ENCODE measurements at regions not wholly inside any gene's neighbourhood (a gene's known extent, or its start where the extent isn't known, plus 50 kb on each side); places are given as distances from the start of the nearest gene placed in this dataset.

- TF ChIP-seq CTCF (IDR thresholded peaks at IDR 0.05) = no peak
- TF ChIP-seq REST (IDR thresholded peaks at IDR 0.05; ENCODE audit: low read depth, low read length) = no peak
- TF ChIP-seq USF2 (IDR thresholded peaks at IDR 0.05; ENCODE audit: borderline replicate concordance, low read depth, low read length) = no peak
- TF ChIP-seq FOXM1 (IDR thresholded peaks at IDR 0.05; ENCODE audit: low read depth) = no peak
- TF ChIP-seq SIN3A (IDR thresholded peaks at IDR 0.05; ENCODE audit: borderline replicate concordance, low read depth, low read length) = no peak
- no peak for TF ChIP-seq POLR2AphosphoS5 (IDR thresholded peaks at IDR 0.05; ENCODE audit: low read depth, low read length)
- TF ChIP-seq EZH2phosphoT487 (IDR thresholded peaks at IDR 0.05; ENCODE audit: borderline replicate concordance, low read depth) = no peak
- TF ChIP-seq YY1 (IDR thresholded peaks at IDR 0.05; ENCODE audit: low read depth) = no peak
- TF ChIP-seq, protein P1, sequence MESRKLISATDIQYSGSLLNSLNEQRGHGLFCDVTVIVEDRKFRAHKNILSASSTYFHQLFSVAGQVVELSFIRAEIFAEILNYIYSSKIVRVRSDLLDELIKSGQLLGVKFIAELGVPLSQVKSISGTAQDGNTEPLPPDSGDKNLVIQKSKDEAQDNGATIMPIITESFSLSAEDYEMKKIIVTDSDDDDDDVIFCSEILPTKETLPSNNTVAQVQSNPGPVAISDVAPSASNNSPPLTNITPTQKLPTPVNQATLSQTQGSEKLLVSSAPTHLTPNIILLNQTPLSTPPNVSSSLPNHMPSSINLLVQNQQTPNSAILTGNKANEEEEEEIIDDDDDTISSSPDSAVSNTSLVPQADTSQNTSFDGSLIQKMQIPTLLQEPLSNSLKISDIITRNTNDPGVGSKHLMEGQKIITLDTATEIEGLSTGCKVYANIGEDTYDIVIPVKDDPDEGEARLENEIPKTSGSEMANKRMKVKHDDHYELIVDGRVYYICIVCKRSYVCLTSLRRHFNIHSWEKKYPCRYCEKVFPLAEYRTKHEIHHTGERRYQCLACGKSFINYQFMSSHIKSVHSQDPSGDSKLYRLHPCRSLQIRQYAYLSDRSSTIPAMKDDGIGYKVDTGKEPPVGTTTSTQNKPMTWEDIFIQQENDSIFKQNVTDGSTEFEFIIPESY (IDR thresholded peaks at IDR 0.05; ENCODE audit: borderline replicate concordance, low read depth) = no peak
- no peak for TF ChIP-seq MEF2A (IDR thresholded peaks at IDR 0.05; ENCODE audit: borderline replicate concordance, low read depth)
- no peak for TF ChIP-seq EP300 (IDR thresholded peaks at IDR 0.05; ENCODE audit: borderline replicate concordance in 1 of 2, low read depth in 1 of 2, low read length in 1 of 2)
- no peak for TF ChIP-seq RAD21 (IDR thresholded peaks at IDR 0.05; ENCODE audit: low read length)
- no peak for TF ChIP-seq NRF1 (IDR thresholded peaks at IDR 0.05; ENCODE audit: low read depth, low read length)
These were observed 82.0 kb upstream of the PDZRN3 start for GRCh38 chr3:73706771-73707170.
